GM23338 (cell line): ENCODE measurements at regions not wholly inside any gene's neighbourhood (a gene's known extent, or its start where the extent isn't known, plus 50 kb on each side); places are given as distances from the start of the nearest gene placed in this dataset.

Experiments used
- ATAC-seq: fragments of 200-7000 bp; cut with Tn5 transposase; 3 replicates; pipeline ENCODE4 v1.9.1; 2020
- DNase-seq: peaks from one replicate; pipeline ENCODE4 v3.0.0-alpha.2; 2015; ENCODE audit warnings: low spot score
- H2AFZ ChIP-seq: fragments of 200-600 bp; sonication (generic); 2 replicates; pipeline ENCODE4 v1.8.0; 2016; ENCODE audit warnings: antibody characterized with exemption, mild to moderate bottlenecking, moderate library complexity
- H3F3A ChIP-seq: fragments of 200-600 bp; sonication (generic); replicated peaks from 2 replicates; pipeline ENCODE4 v1.8.0; 2017; ENCODE audit warnings: antibody characterized with exemption, mixed run types, low read depth
- H3K27ac ChIP-seq: fragments of 200-600 bp; sonication (generic); 2 replicates; pipeline ENCODE4 v1.6.1; 2016; ENCODE audit warnings: low read depth
- H3K27me3 ChIP-seq: fragments of 200-600 bp; sonication (generic); 2 replicates; pipeline ENCODE4 v1.8.0; 2016; ENCODE audit warnings: mild to moderate bottlenecking, mixed run types, moderate library complexity; ENCODE audit not compliant: insufficient read depth
- H3K36me3 ChIP-seq: fragments of 200-600 bp; sonication (generic); 2 replicates; pipeline ENCODE4 v1.8.0; 2016; ENCODE audit warnings: mild to moderate bottlenecking; ENCODE audit not compliant: insufficient read depth
- H3K4me1 ChIP-seq: fragments of 200-600 bp; sonication (generic); 2 replicates; pipeline ENCODE4 v1.8.0; 2016; ENCODE audit warnings: mild to moderate bottlenecking, moderate library complexity; ENCODE audit not compliant: insufficient read depth
- H3K4me2 ChIP-seq: fragments of 200-600 bp; sonication (generic); 2 replicates; pipeline ENCODE4 v1.7.1; 2017; ENCODE audit warnings: mixed run types
- H3K4me3 ChIP-seq: fragments of 200-600 bp; sonication (generic); 2 replicates; pipeline ENCODE4 v1.6.1; 2016; ENCODE audit warnings: mixed run types
- H3K79me2 ChIP-seq: fragments of 200-600 bp; sonication (generic); replicated peaks from 2 replicates; pipeline ENCODE4 v1.8.0; 2017; ENCODE audit warnings: mild to moderate bottlenecking; ENCODE audit not compliant: insufficient read depth
- H3K9me2 ChIP-seq: fragments of 200-600 bp; sonication (generic); 2 replicates; pipeline ENCODE4 v1.8.0; 2017; ENCODE audit not compliant: insufficient read depth
- H4K20me1 ChIP-seq: fragments of 200-600 bp; sonication (generic); replicated peaks from 2 replicates; pipeline ENCODE4 v1.8.0; 2017; ENCODE audit warnings: mild to moderate bottlenecking; ENCODE audit not compliant: insufficient read depth
- H3K27ac Mint-ChIP-seq: 2 replicates; pipeline ENCODE4 v1.8.0; 2020; ENCODE audit warnings: inconsistent platforms, mild to moderate bottlenecking, moderate library complexity, mixed read lengths
- H3K27me3 Mint-ChIP-seq: 3 replicates; pipeline ENCODE4 v1.8.0; 2022; ENCODE audit warnings: low read depth, mild to moderate bottlenecking, moderate library complexity, mixed read lengths, inconsistent platforms; ENCODE audit not compliant: insufficient read depth, poor library complexity
- H3K36me3 Mint-ChIP-seq: 3 replicates; pipeline ENCODE4 v1.8.0; 2021; ENCODE audit warnings: low read depth, mild to moderate bottlenecking, inconsistent platforms, moderate library complexity, mixed read lengths
- H3K4me1 Mint-ChIP-seq: 3 replicates; pipeline ENCODE4 v1.8.0; 2020; ENCODE audit warnings: mild to moderate bottlenecking, inconsistent platforms, mixed read lengths
- H3K4me3 Mint-ChIP-seq: 3 replicates; pipeline ENCODE4 v1.8.0; 2021; ENCODE audit warnings: moderate library complexity, mild to moderate bottlenecking, inconsistent platforms, mixed read lengths
- H3K9me3 Mint-ChIP-seq: 3 replicates; pipeline ENCODE4 v1.8.0; 2020; ENCODE audit warnings: moderate library complexity, mild to moderate bottlenecking, inconsistent platforms, mixed read lengths
- CREB1 ChIP-seq: fragments of 250-450 bp; sonication (Bioruptor Pico); IDR thresholded peaks from 2 replicates; pipeline ENCODE4 v1.5.0; 2020; ENCODE audit warnings: low read depth, mild to moderate bottlenecking, moderate library complexity
- ETS1 ChIP-seq: IDR thresholded peaks from 2 replicates; pipeline ENCODE4 v1.6.1; 2016; ENCODE audit warnings: antibody characterized with exemption
- EZH2 ChIP-seq: fragments of 200-600 bp; sonication (generic); IDR thresholded peaks from one replicate; pipeline ENCODE4 v1.8.0; 2017; ENCODE audit warnings: antibody characterized with exemption, mild to moderate bottlenecking, low read depth; ENCODE audit not compliant: unreplicated experiment
- EZH2phosphoT487 ChIP-seq: fragments of 200-600 bp; sonication (generic); IDR thresholded peaks from one replicate; pipeline ENCODE4 v1.8.1; 2018; ENCODE audit warnings: antibody characterized with exemption; ENCODE audit not compliant: unreplicated experiment
- JUNB ChIP-seq: IDR thresholded peaks from one replicate; pipeline ENCODE4 v1.6.1; 2016; ENCODE audit warnings: antibody characterized with exemption; ENCODE audit not compliant: unreplicated experiment
- NANOG ChIP-seq: IDR thresholded peaks from 2 replicates; pipeline ENCODE4 v1.6.1; 2016; ENCODE audit warnings: antibody characterized with exemption, borderline replicate concordance
- POLR2AphosphoS5 ChIP-seq: IDR thresholded peaks from 2 replicates; pipeline ENCODE4 v1.6.1; 2016; ENCODE audit warnings: antibody characterized with exemption, low read depth
- REST ChIP-seq: IDR thresholded peaks from one replicate; pipeline ENCODE4 v1.6.1; 2018; ENCODE audit warnings: antibody characterized with exemption; ENCODE audit not compliant: unreplicated experiment
- STAT1 ChIP-seq: IDR thresholded peaks from one replicate; pipeline ENCODE4 v1.6.1; 2016; ENCODE audit warnings: antibody characterized with exemption; ENCODE audit not compliant: unreplicated experiment
- ZNF114 ChIP-seq: fragments of 250-450 bp; sonication (Bioruptor Pico); IDR thresholded peaks from 2 replicates; pipeline ENCODE4 v1.5.0; 2020; ENCODE audit warnings: mild to moderate bottlenecking, moderate library complexity
- ZNF331 ChIP-seq: fragments of 250-450 bp; sonication (Bioruptor Pico); IDR thresholded peaks from 2 replicates; pipeline ENCODE4 v1.5.0; 2020; ENCODE audit warnings: low read depth, mild to moderate bottlenecking, moderate library complexity
- ZNF462 ChIP-seq: fragments of 250-450 bp; sonication (Bioruptor Pico); IDR thresholded peaks from 2 replicates; pipeline ENCODE4 v1.5.0; 2020; ENCODE audit warnings: mild to moderate bottlenecking, moderate library complexity
- TF ChIP-seq, protein P1 (sequence below), 2 experiments: fragments of 200-600 bp in 1 of 2; sonication (generic) in 1 of 2; conservative IDR thresholded peaks; 2 replicates each; pipeline versions ENCODE4 v1.5.1 to v1.6.1; 2016 to 2017; ENCODE audit warnings: antibody characterized with exemption in 2 of 2, low read depth in 2 of 2, mild to moderate bottlenecking in 2 of 2, moderate library complexity in 1 of 2

DNA sequence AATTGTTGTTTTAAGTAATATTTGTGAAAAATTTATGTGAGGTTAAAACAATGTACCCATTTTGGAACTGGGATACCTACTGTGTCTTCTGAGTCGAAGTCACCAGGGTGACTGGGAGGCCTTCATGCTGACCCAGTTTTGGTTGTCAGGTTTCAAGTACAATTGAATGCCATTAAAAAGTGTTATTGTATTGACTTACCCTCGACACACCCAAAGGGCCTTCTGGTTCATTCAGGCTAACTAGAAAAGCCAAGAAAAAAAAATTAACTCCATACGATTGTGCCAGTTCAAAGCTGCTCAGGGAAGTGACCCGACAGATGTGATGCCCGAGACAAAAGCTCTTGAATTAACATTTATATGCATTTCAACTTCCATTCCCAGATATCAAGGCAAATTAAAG lies 190.0 kb downstream of the ST6GAL2 start:
- no peak overlapping the region for H3K27ac Mint-ChIP-seq
- no peak overlapping the region for H3K27ac ChIP-seq
- DNase-seq (no peak), ATAC-seq (no peak)
- H3F3A ChIP-seq: no peaks in the 10 kb centered on the region
- H3K27me3 Mint-ChIP-seq: no peaks in the 10 kb centered on the region
- no peak overlapping the region for H2AFZ ChIP-seq
- H3K4me2 ChIP-seq: no peak overlapping the region
- H4K20me1 ChIP-seq: no peaks in the 10 kb centered on the region
- H3K4me1 Mint-ChIP-seq: no peaks in the 10 kb centered on the region
- H3K4me1 ChIP-seq: no peaks in the 10 kb centered on the region
- no peak for TF ChIP-seq ZNF331 (CRISPR knock-in tag)
- TF ChIP-seq REST: no peak
- no peak for TF ChIP-seq ZNF462 (CRISPR knock-in tag)
- TF ChIP-seq POLR2AphosphoS5: no peak
- TF ChIP-seq EZH2phosphoT487: no peak
- no peak for TF ChIP-seq STAT1
- TF ChIP-seq, protein P1, sequence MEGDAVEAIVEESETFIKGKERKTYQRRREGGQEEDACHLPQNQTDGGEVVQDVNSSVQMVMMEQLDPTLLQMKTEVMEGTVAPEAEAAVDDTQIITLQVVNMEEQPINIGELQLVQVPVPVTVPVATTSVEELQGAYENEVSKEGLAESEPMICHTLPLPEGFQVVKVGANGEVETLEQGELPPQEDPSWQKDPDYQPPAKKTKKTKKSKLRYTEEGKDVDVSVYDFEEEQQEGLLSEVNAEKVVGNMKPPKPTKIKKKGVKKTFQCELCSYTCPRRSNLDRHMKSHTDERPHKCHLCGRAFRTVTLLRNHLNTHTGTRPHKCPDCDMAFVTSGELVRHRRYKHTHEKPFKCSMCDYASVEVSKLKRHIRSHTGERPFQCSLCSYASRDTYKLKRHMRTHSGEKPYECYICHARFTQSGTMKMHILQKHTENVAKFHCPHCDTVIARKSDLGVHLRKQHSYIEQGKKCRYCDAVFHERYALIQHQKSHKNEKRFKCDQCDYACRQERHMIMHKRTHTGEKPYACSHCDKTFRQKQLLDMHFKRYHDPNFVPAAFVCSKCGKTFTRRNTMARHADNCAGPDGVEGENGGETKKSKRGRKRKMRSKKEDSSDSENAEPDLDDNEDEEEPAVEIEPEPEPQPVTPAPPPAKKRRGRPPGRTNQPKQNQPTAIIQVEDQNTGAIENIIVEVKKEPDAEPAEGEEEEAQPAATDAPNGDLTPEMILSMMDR (conservative IDR thresholded peaks at IDR 0.05; ENCODE audit: low read depth in 2 of 2): no peak
- TF ChIP-seq CREB1 (CRISPR knock-in tag): no peak
- no peak for TF ChIP-seq ETS1
- TF ChIP-seq JUNB: no peak
- TF ChIP-seq NANOG: no peak
- no peak for TF ChIP-seq EZH2
- TF ChIP-seq ZNF114 (CRISPR knock-in tag): no peak
- H3K4me3 ChIP-seq: no peak overlapping the region
- H3K27me3 ChIP-seq: no peaks in the 10 kb centered on the region
- H3K9me3 Mint-ChIP-seq: no peaks in the 10 kb centered on the region; the same call in 2 of the 3 replicates
- H3K79me2 ChIP-seq: no peaks in the 10 kb centered on the region
- H3K9me2 ChIP-seq: peaks cover 11% of the 10 kb centered on the region; the same call in 1 of the 2 replicates
- no peak overlapping the region for H3K4me3 Mint-ChIP-seq
- no peaks in the 10 kb centered on the region for H3K36me3 Mint-ChIP-seq
- H3K36me3 ChIP-seq: no peaks in the 10 kb centered on the region
